ENCODE measurements at regions not wholly inside any gene's neighbourhood (a gene's known extent, or its start where the extent isn't known, plus 50 kb on each side); places are given as distances from the start of the nearest gene placed in this dataset.

GRCh38 chr5:81914696-81915095 is 57.1 kb upstream of the ATG10 start:
- H3K9ac ChIP-seq (ENCODE audit: insufficient read depth, low read depth, low read length): no peak overlapping the region
- no TSS peak for BruUV-seq (replicated peaks)
- TF ChIP-seq, protein P1, sequence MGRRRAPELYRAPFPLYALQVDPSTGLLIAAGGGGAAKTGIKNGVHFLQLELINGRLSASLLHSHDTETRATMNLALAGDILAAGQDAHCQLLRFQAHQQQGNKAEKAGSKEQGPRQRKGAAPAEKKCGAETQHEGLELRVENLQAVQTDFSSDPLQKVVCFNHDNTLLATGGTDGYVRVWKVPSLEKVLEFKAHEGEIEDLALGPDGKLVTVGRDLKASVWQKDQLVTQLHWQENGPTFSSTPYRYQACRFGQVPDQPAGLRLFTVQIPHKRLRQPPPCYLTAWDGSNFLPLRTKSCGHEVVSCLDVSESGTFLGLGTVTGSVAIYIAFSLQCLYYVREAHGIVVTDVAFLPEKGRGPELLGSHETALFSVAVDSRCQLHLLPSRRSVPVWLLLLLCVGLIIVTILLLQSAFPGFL (CRISPR knock-in tag; IDR thresholded peaks at IDR 0.05): no peak
- no peak for TF ChIP-seq ARNT (IDR thresholded peaks at IDR 0.05)
- no peak for TF ChIP-seq IKZF1 (IDR thresholded peaks at IDR 0.05)
- TF ChIP-seq PAX8 (CRISPR knock-in tag; IDR thresholded peaks at IDR 0.05; ENCODE audit: borderline replicate concordance): no peak
- TF ChIP-seq, protein P2, sequence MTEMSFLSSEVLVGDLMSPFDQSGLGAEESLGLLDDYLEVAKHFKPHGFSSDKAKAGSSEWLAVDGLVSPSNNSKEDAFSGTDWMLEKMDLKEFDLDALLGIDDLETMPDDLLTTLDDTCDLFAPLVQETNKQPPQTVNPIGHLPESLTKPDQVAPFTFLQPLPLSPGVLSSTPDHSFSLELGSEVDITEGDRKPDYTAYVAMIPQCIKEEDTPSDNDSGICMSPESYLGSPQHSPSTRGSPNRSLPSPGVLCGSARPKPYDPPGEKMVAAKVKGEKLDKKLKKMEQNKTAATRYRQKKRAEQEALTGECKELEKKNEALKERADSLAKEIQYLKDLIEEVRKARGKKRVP (CRISPR knock-in tag; IDR thresholded peaks at IDR 0.05): no peak
- no peak for TF ChIP-seq MZF1 (CRISPR knock-in tag; IDR thresholded peaks at IDR 0.05; ENCODE audit: borderline replicate concordance)
- TF ChIP-seq, protein P3, sequence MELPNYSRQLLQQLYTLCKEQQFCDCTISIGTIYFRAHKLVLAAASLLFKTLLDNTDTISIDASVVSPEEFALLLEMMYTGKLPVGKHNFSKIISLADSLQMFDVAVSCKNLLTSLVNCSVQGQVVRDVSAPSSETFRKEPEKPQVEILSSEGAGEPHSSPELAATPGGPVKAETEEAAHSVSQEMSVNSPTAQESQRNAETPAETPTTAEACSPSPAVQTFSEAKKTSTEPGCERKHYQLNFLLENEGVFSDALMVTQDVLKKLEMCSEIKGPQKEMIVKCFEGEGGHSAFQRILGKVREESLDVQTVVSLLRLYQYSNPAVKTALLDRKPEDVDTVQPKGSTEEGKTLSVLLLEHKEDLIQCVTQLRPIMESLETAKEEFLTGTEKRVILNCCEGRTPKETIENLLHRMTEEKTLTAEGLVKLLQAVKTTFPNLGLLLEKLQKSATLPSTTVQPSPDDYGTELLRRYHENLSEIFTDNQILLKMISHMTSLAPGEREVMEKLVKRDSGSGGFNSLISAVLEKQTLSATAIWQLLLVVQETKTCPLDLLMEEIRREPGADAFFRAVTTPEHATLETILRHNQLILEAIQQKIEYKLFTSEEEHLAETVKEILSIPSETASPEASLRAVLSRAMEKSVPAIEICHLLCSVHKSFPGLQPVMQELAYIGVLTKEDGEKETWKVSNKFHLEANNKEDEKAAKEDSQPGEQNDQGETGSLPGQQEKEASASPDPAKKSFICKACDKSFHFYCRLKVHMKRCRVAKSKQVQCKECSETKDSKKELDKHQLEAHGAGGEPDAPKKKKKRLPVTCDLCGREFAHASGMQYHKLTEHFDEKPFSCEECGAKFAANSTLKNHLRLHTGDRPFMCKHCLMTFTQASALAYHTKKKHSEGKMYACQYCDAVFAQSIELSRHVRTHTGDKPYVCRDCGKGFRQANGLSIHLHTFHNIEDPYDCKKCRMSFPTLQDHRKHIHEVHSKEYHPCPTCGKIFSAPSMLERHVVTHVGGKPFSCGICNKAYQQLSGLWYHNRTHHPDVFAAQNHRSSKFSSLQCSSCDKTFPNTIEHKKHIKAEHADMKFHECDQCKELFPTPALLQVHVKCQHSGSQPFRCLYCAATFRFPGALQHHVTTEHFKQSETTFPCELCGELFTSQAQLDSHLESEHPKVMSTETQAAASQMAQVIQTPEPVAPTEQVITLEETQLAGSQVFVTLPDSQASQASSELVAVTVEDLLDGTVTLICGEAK (IDR thresholded peaks at IDR 0.05): no peak
- TF ChIP-seq, protein P3 (CRISPR knock-in tag; IDR thresholded peaks at IDR 0.05): no peak
- no peak for TF ChIP-seq CSRNP1 (CRISPR knock-in tag; IDR thresholded peaks at IDR 0.05)
- no peak for TF ChIP-seq MYNN (CRISPR knock-in tag; IDR thresholded peaks at IDR 0.05; ENCODE audit: low read depth)
- TF ChIP-seq MAX (IDR thresholded peaks at IDR 0.05): no peak
- no peak for TF ChIP-seq PHF8 (CRISPR knock-in tag; IDR thresholded peaks at IDR 0.05)
- TF ChIP-seq ZNF562 (CRISPR knock-in tag; IDR thresholded peaks at IDR 0.05; ENCODE audit: borderline replicate concordance): no peak
- no peak for TF ChIP-seq SSRP1 (CRISPR knock-in tag; IDR thresholded peaks at IDR 0.05)

More at GRCh38 chr5:81914696-81915095, 57.1 kb upstream of the ATG10 start:
- H3K9me3 ChIP-seq (ENCODE audit: low read length): no peaks in the 10 kb centered on the region
- in situ Hi-C loops (cut with HindIII; ENCODE audit: extremely low pct_ligation_motif_present, low pct_unique_long_range_greater_than_20kb) (no loop called here), intact Hi-C loops (cut with micrococcal nuclease; ENCODE audit: unreplicated experiment) (no loop called here)
- CTCF ChIA-PET (ENCODE audit: low intra/inter-chr PET ratio, low total read pairs): no interaction called here
- no peaks in the 10 kb centered on the region for H3K27me3 ChIP-seq (ENCODE audit: control insufficient read depth in 1 of 2, insufficient read depth in 2 of 2, low read length in 2 of 2)
- no peaks in the 10 kb centered on the region for H3K79me2 ChIP-seq (ENCODE audit: insufficient read depth, low read length)
- no peak overlapping the region for H3K4me2 ChIP-seq (ENCODE audit: low read depth, low read length)
- POLR2A ChIA-PET: no interaction called here
- no peak for DNase-seq (ENCODE audit: low spot score)
- no peak for FAIRE-seq
- H3K27ac ChIP-seq (ENCODE audit: extremely low read length, insufficient read depth, low read length): no peak overlapping the region
- H2AFZ ChIP-seq (ENCODE audit: low read length): no peak overlapping the region
- WGBS (ENCODE audit: low lambda C conversion rate): 0% methylated on average over 1 of the region's 1 CpG
- no peaks in the 10 kb centered on the region for H3K4me1 ChIP-seq (ENCODE audit: insufficient read depth, low read length)
- no peak for ATAC-seq
- H4K20me1 ChIP-seq (ENCODE audit: insufficient read depth, low read length): no peaks in the 10 kb centered on the region
- no peak overlapping the region for H3K4me3 ChIP-seq (replicated peaks in 1 of 3; ENCODE audit: insufficient read depth in 1 of 3, low read depth in 2 of 3, low read length in 3 of 3)
- H3K36me3 ChIP-seq (replicated peaks in 1 of 2; ENCODE audit: control insufficient read depth in 1 of 2, insufficient read depth in 2 of 2, low read length in 2 of 2): no peaks in the 10 kb centered on the region

Data from HepG2 (cell line).